ENCODE measurements at regions not wholly inside any gene's neighbourhood (a gene's known extent, or its start where the extent isn't known, plus 50 kb on each side); places are given as distances from the start of the nearest gene placed in this dataset.

- no peaks in the 10 kb centered on the region for H3K79me1 ChIP-seq (ENCODE audit: insufficient read depth, low read depth, low read length, poor library complexity, severe bottlenecking)
- no peak overlapping the region for H2BK5ac ChIP-seq (ENCODE audit: insufficient read length, low read length)
- no peak overlapping the region for H2BK120ac ChIP-seq (ENCODE audit: low read depth, low read length, poor library complexity, severe bottlenecking)
- H2BK15ac ChIP-seq (ENCODE audit: low read depth, low read length) = no peak overlapping the region
- H3K79me2 ChIP-seq (ENCODE audit: insufficient read depth, low read length) = no peaks in the 10 kb centered on the region
- H3K9me3 Mint-ChIP-seq = no peaks in the 10 kb centered on the region; a peak in 1 of 5 replicates
- no peak overlapping the region for H3K27ac ChIP-seq (ENCODE audit: insufficient read length, low read depth, low read length)
- H2BK12ac ChIP-seq (ENCODE audit: insufficient read length, low read depth, low read length) = no peak overlapping the region
- no peak overlapping the region for H4K5ac ChIP-seq (ENCODE audit: insufficient read length, low read depth, low read length)
- no peak overlapping the region for H3T11ph ChIP-seq (ENCODE audit: low read length)
- TF ChIP-seq CTCF (conservative IDR thresholded peaks at IDR 0.05) = no peak
- H3K9ac ChIP-seq (ENCODE audit: extremely low read depth, insufficient read length, low read length) = no peak overlapping the region
- H3K23me2 ChIP-seq (ENCODE audit: insufficient read length, low read depth, low read length, poor library complexity, severe bottlenecking) = no peaks in the 10 kb centered on the region
- no peak overlapping the region for H3K23ac ChIP-seq (ENCODE audit: insufficient read length, low read depth, low read length)
- no peaks in the 10 kb centered on the region for H4K20me1 ChIP-seq (ENCODE audit: control insufficient read depth, insufficient read depth, insufficient read length)
- no CpG with 5 or more reads among the region's 3 CpGs for WGBS (ENCODE audit: extremely low coverage, insufficient read length, low lambda C conversion rate)
- no peak overlapping the region for H3K14ac ChIP-seq (ENCODE audit: insufficient read depth, low read length)
- H3K4me2 ChIP-seq (ENCODE audit: insufficient read depth, insufficient read length, low read length) = no peak overlapping the region
- no peak overlapping the region for H4K91ac ChIP-seq (ENCODE audit: insufficient read length, low read depth, low read length)
- H3K27me3 ChIP-seq (ENCODE audit: insufficient read depth, low read length) = no peaks in the 10 kb centered on the region
- H3K56ac ChIP-seq (ENCODE audit: insufficient read length, low read depth, low read length) = no peak overlapping the region
- H4K8ac ChIP-seq (replicated peaks; ENCODE audit: insufficient read length, low read depth, low read length) = no peak overlapping the region
- no peak overlapping the region for H3K18ac ChIP-seq (ENCODE audit: insufficient read length, low read depth, low read length)
- H3K9me3 ChIP-seq (ENCODE audit: control insufficient read depth, low read depth, low read length) = no peaks in the 10 kb centered on the region
- no peak overlapping the region for H3K4me3 Mint-ChIP-seq
- no peak overlapping the region for H2BK20ac ChIP-seq (ENCODE audit: low read depth, low read length, poor library complexity, severe bottlenecking)
- no peaks in the 10 kb centered on the region; a peak in 2 of 7 replicates for H3K36me3 Mint-ChIP-seq (ENCODE audit: insufficient read depth in 1 of 3, low read depth in 3 of 3)
- no peak overlapping the region for H2AFZ ChIP-seq (ENCODE audit: low read length)
- H2AK5ac ChIP-seq (ENCODE audit: insufficient read length, low read length) = no peak overlapping the region
- no peak overlapping the region for H3K4ac ChIP-seq (ENCODE audit: low read depth, low read length)
- H3K4me1 Mint-ChIP-seq = peaks cover 35 to 37% of the 10 kb centered on the region in 2 experiments
- H3K27ac Mint-ChIP-seq = no peak overlapping the region; a peak in 1 of 7 replicates
- no peaks in the 10 kb centered on the region; the same call in 1 of the 2 replicates for H3K4me1 ChIP-seq (ENCODE audit: insufficient read depth, low read length)
- H3K27me3 Mint-ChIP-seq (ENCODE audit: low read depth) = no peaks in the 10 kb centered on the region
- no peak for DNase-seq
Observed at GRCh38 chr1:106524631-106525030, 531.8 kb upstream of the PRMT6 start.

Measured in H9 (cell line).